ENCODE measurements at regions not wholly inside any gene's neighbourhood (a gene's known extent, or its start where the extent isn't known, plus 50 kb on each side); places are given as distances from the start of the nearest gene placed in this dataset.

- H3K79me2 ChIP-seq (ENCODE audit: insufficient read depth, low read length): no peaks in the 10 kb centered on the region
- no peak overlapping the region for H2AFZ ChIP-seq (ENCODE audit: low read length)
- TF ChIP-seq ZSCAN25 (CRISPR knock-in tag; IDR thresholded peaks at IDR 0.05): no peak
- no peak for TF ChIP-seq KMT2B (CRISPR knock-in tag; IDR thresholded peaks at IDR 0.05)
- TF ChIP-seq HOXA5 (CRISPR knock-in tag; IDR thresholded peaks at IDR 0.05): no peak
- TF ChIP-seq ZFP36L1 (CRISPR knock-in tag; IDR thresholded peaks at IDR 0.05): no peak
- no peak for TF ChIP-seq HOXA9 (CRISPR knock-in tag; IDR thresholded peaks at IDR 0.05; ENCODE audit: borderline replicate concordance)
- no peak for TF ChIP-seq NAIF1 (CRISPR knock-in tag; IDR thresholded peaks at IDR 0.05; ENCODE audit: borderline replicate concordance)
- DNase-seq (ENCODE audit: low spot score) (no peak), FAIRE-seq (no peak), ATAC-seq (no peak)
- in situ Hi-C loops (cut with HindIII; ENCODE audit: extremely low pct_ligation_motif_present, low pct_unique_long_range_greater_than_20kb) (no loop called here), intact Hi-C loops (cut with micrococcal nuclease; ENCODE audit: unreplicated experiment) (no loop called here)
- 4% methylated on average over 2 of the region's 2 CpGs for WGBS (ENCODE audit: low lambda C conversion rate)
- H3K36me3 ChIP-seq (replicated peaks in 1 of 2; ENCODE audit: control insufficient read depth in 1 of 2, insufficient read depth in 2 of 2, low read length in 2 of 2): no peaks in the 10 kb centered on the region
- no peak overlapping the region for H3K4me2 ChIP-seq (ENCODE audit: low read depth, low read length)
- CTCF ChIA-PET (ENCODE audit: low intra/inter-chr PET ratio, low total read pairs): no interaction called here
- H3K9ac ChIP-seq (ENCODE audit: insufficient read depth, low read depth, low read length): no peak overlapping the region
- no peak overlapping the region for H3K27ac ChIP-seq (ENCODE audit: extremely low read length, insufficient read depth, low read length)
- peaks cover 76% of the 10 kb centered on the region for H3K9me3 ChIP-seq (ENCODE audit: low read length)
- no peaks in the 10 kb centered on the region for H4K20me1 ChIP-seq (ENCODE audit: insufficient read depth, low read length)
- no peak overlapping the region for H3K4me3 ChIP-seq (replicated peaks in 1 of 3; ENCODE audit: insufficient read depth in 1 of 3, low read depth in 2 of 3, low read length in 3 of 3)
- no peaks in the 10 kb centered on the region for H3K4me1 ChIP-seq (ENCODE audit: insufficient read depth, low read length)
- no peaks in the 10 kb centered on the region for H3K27me3 ChIP-seq (ENCODE audit: control insufficient read depth in 1 of 2, insufficient read depth in 2 of 2, low read length in 2 of 2)
- BruUV-seq (replicated peaks): no TSS peak
- POLR2A ChIA-PET: no interaction called here
These were observed 1396.8 kb downstream of the LRRC4C start for GRCh38 chr11:40062616-40063015.

- peaks cover 80% of the 10 kb centered on the region for H3K9me3 ChIP-seq (ENCODE audit: low read length)
- no peaks in the 10 kb centered on the region for H3K4me1 ChIP-seq (ENCODE audit: insufficient read depth, low read length)
- H3K4me3 ChIP-seq (replicated peaks in 1 of 3; ENCODE audit: insufficient read depth in 1 of 3, low read depth in 2 of 3, low read length in 3 of 3): no peak overlapping the region
- no peak overlapping the region for H3K9ac ChIP-seq (ENCODE audit: insufficient read depth, low read depth, low read length)
- ATAC-seq (no peak), DNase-seq (ENCODE audit: low spot score) (no peak), FAIRE-seq (no peak)
- intact Hi-C loops (cut with micrococcal nuclease; ENCODE audit: unreplicated experiment): no loop called here
- CTCF ChIA-PET (ENCODE audit: low intra/inter-chr PET ratio, low total read pairs): no interaction called here
- H4K20me1 ChIP-seq (ENCODE audit: insufficient read depth, low read length): no peaks in the 10 kb centered on the region
- no peak overlapping the region for H2AFZ ChIP-seq (ENCODE audit: low read length)
- POLR2A ChIA-PET: no interaction called here
- in situ Hi-C loops (cut with HindIII; ENCODE audit: extremely low pct_ligation_motif_present, low pct_unique_long_range_greater_than_20kb): no loop called here
- no peaks in the 10 kb centered on the region for H3K79me2 ChIP-seq (ENCODE audit: insufficient read depth, low read length)
- H3K36me3 ChIP-seq (replicated peaks in 1 of 2; ENCODE audit: control insufficient read depth in 1 of 2, insufficient read depth in 2 of 2, low read length in 2 of 2): no peaks in the 10 kb centered on the region
- WGBS (ENCODE audit: low lambda C conversion rate): 12% methylated on average over 3 of the region's 3 CpGs
- BruUV-seq (replicated peaks): no TSS peak
- no peak overlapping the region for H3K4me2 ChIP-seq (ENCODE audit: low read depth, low read length)
- no peak overlapping the region for H3K27ac ChIP-seq (ENCODE audit: extremely low read length, insufficient read depth, low read length)
- H3K27me3 ChIP-seq (ENCODE audit: control insufficient read depth in 1 of 2, insufficient read depth in 2 of 2, low read length in 2 of 2): no peaks in the 10 kb centered on the region
- TF ChIP-seq HMG20B (CRISPR knock-in tag; conservative IDR thresholded peaks at IDR 0.05): no peak
- no peak for TF ChIP-seq MTA3 (CRISPR knock-in tag; IDR thresholded peaks at IDR 0.05)
- TF ChIP-seq, protein P1, sequence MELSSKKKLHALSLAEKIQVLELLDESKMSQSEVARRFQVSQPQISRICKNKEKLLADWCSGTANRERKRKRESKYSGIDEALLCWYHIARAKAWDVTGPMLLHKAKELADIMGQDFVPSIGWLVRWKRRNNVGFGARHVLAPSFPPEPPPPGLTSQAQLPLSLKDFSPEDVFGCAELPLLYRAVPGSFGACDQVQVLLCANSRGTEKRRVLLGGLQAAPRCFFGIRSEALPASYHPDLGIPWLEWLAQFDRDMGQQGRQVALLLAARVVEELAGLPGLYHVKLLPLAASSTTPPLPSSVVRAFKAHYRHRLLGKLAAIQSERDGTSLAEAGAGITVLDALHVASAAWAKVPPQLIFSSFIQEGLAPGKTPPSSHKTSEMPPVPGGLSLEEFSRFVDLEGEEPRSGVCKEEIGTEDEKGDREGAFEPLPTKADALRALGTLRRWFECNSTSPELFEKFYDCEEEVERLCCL (CRISPR knock-in tag; IDR thresholded peaks at IDR 0.05; ENCODE audit: borderline replicate concordance): no peak
- TF ChIP-seq SALL1 (CRISPR knock-in tag; IDR thresholded peaks at IDR 0.05): no peak
- no peak for TF ChIP-seq ZNF737 (CRISPR knock-in tag; IDR thresholded peaks at IDR 0.05; ENCODE audit: borderline replicate concordance)
- TF ChIP-seq ZNF451 (CRISPR knock-in tag; IDR thresholded peaks at IDR 0.05): no peak
- TF ChIP-seq NKX3-1 (CRISPR knock-in tag; IDR thresholded peaks at IDR 0.05): no peak
- no peak for TF ChIP-seq SP2 (CRISPR knock-in tag; IDR thresholded peaks at IDR 0.05)
- TF ChIP-seq, protein P2, sequence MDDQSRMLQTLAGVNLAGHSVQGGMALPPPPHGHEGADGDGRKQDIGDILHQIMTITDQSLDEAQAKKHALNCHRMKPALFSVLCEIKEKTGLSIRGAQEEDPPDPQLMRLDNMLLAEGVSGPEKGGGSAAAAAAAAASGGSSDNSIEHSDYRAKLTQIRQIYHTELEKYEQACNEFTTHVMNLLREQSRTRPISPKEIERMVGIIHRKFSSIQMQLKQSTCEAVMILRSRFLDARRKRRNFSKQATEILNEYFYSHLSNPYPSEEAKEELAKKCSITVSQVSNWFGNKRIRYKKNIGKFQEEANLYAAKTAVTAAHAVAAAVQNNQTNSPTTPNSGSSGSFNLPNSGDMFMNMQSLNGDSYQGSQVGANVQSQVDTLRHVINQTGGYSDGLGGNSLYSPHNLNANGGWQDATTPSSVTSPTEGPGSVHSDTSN (CRISPR knock-in tag; IDR thresholded peaks at IDR 0.05; ENCODE audit: borderline replicate concordance): no peak
- no peak for TF ChIP-seq CTCF (CRISPR knock-in tag; IDR thresholded peaks at IDR 0.05)
- TF ChIP-seq ZNF205 (CRISPR knock-in tag; IDR thresholded peaks at IDR 0.05): no peak
- no peak for TF ChIP-seq HES4 (CRISPR knock-in tag; IDR thresholded peaks at IDR 0.05; ENCODE audit: borderline replicate concordance)
These were observed 1398.2 kb downstream of the LRRC4C start for GRCh38 chr11:40061221-40061620.
